Thyroid gland (tissue), 4 donors: ENCODE measurements at regions not wholly inside any gene's neighbourhood (a gene's known extent, or its start where the extent isn't known, plus 50 kb on each side); places are given as distances from the start of the nearest gene placed in this dataset.

Source experiments
- POLR2A ChIP-seq, 2 donors: fragments of 450-650 bp; IDR thresholded peaks; one replicate each; pipeline ENCODE4 v1.6.1; 2017; ENCODE audit warnings: antibody characterized with exemption in 2 of 2, mild to moderate bottlenecking in 2 of 2, moderate library complexity in 1 of 2
- TF ChIP-seq, protein P1 (sequence below), 6 experiments: fragments of 200-600 bp in 3 of 6; fragments of 450-650 bp in 3 of 6; sonication (generic) in 3 of 6; IDR thresholded peaks; one replicate each; pipeline ENCODE4 v1.5.1; 2016 to 2019; ENCODE audit warnings: antibody characterized with exemption in 6 of 6, mild to moderate bottlenecking in 2 of 6, inconsistent platforms in 1 of 6, moderate library complexity in 1 of 6

DNA sequence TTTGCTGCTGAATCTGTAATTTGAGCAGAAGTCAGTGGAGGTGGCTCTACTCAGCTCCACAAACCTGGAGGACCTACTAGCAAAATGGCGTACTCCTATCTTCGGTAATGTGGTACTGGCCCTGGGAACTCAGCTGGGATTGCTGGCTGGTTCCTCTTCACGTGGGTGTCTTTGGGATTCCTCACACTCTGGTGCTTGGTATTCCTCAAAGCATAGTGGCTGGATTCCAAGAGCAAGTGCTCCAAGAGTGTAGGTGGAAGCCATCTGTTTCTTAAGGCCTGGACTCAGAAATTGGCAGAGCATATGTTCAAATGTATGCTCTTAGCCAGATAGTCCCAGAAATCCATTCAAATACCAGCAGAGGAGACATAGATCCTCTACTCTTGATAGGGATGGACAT is 281.9 kb upstream of the CDH7 start:
- TF ChIP-seq, protein P1, sequence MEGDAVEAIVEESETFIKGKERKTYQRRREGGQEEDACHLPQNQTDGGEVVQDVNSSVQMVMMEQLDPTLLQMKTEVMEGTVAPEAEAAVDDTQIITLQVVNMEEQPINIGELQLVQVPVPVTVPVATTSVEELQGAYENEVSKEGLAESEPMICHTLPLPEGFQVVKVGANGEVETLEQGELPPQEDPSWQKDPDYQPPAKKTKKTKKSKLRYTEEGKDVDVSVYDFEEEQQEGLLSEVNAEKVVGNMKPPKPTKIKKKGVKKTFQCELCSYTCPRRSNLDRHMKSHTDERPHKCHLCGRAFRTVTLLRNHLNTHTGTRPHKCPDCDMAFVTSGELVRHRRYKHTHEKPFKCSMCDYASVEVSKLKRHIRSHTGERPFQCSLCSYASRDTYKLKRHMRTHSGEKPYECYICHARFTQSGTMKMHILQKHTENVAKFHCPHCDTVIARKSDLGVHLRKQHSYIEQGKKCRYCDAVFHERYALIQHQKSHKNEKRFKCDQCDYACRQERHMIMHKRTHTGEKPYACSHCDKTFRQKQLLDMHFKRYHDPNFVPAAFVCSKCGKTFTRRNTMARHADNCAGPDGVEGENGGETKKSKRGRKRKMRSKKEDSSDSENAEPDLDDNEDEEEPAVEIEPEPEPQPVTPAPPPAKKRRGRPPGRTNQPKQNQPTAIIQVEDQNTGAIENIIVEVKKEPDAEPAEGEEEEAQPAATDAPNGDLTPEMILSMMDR (IDR thresholded peaks at IDR 0.05): no peak
- TF ChIP-seq POLR2A (IDR thresholded peaks at IDR 0.05): no peak
